NB4 (cell line): ENCODE measurements at regions not wholly inside any gene's neighbourhood (a gene's known extent, or its start where the extent isn't known, plus 50 kb on each side); places are given as distances from the start of the nearest gene placed in this dataset.

Experiments
- DNase-seq: peaks from one replicate; pipeline ENCODE4 v3.0.0; 2010; ENCODE audit warnings: low read depth
- H3K4me3 ChIP-seq: one replicate; pipeline ENCODE4 v1.5.1; 2011; ENCODE audit warnings: mild to moderate bottlenecking, low read depth, low read length, moderate library complexity
- CTCF ChIP-seq: IDR thresholded peaks from one replicate; pipeline ENCODE4 v1.5.1; 2012; ENCODE audit warnings: low read depth, low read length
- MYC ChIP-seq: IDR thresholded peaks from 2 replicates; pipeline ENCODE4 v1.6.1; 2011; ENCODE audit warnings: low read depth, low read length
- POLR2A ChIP-seq: IDR thresholded peaks from 2 replicates; pipeline ENCODE4 v1.6.1; 2011; ENCODE audit warnings: mild to moderate bottlenecking; ENCODE audit not compliant: insufficient read length; ENCODE audit errors: extremely low read depth
- TF ChIP-seq, protein P1 (sequence below): IDR thresholded peaks from 2 replicates; pipeline ENCODE4 v1.6.1; 2011; ENCODE audit warnings: low read depth, low read length

- no peak for DNase-seq
- no peak overlapping the region for H3K4me3 ChIP-seq
- no peak for TF ChIP-seq POLR2A
- TF ChIP-seq CTCF: no peak
- TF ChIP-seq, protein P1, sequence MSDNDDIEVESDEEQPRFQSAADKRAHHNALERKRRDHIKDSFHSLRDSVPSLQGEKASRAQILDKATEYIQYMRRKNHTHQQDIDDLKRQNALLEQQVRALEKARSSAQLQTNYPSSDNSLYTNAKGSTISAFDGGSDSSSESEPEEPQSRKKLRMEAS: no peak
- TF ChIP-seq MYC: no peak
Observed at GRCh38 chr3:16816048-16816780, 68.5 kb upstream of the PLCL2 start.

- no peak for DNase-seq
- H3K4me3 ChIP-seq: no peak overlapping the region
- TF ChIP-seq POLR2A (no peak), MYC (no peak), CTCF (no peak)
- TF ChIP-seq, protein P1: no peak
Observed at GRCh38 chr3:16817197-16817596, 67.6 kb upstream of the PLCL2 start.

DNA sequence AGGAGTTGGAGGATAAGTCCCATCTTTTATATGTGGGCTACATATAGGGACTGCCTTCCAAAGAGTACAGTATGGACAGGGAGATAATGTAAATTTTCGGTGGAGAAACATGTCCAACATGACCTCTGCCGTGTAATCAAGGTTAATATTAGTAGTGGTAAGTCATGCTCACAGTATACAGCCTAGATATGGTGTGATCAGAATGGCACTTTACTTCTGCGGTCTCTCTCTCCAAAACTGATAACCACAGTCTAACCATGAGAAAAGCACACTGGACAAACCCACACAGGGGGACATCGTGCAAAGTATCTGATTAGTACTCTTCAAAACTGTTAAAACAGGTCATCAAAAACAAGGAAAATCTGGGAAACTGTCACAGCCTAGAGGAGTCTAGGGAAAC, 66.6 kb upstream of the PLCL2 start:
- H3K4me3 ChIP-seq: no peak overlapping the region
- no peak for DNase-seq
- TF ChIP-seq, protein P1: no peak
- TF ChIP-seq POLR2A (no peak), MYC (no peak), CTCF (no peak)

DNA sequence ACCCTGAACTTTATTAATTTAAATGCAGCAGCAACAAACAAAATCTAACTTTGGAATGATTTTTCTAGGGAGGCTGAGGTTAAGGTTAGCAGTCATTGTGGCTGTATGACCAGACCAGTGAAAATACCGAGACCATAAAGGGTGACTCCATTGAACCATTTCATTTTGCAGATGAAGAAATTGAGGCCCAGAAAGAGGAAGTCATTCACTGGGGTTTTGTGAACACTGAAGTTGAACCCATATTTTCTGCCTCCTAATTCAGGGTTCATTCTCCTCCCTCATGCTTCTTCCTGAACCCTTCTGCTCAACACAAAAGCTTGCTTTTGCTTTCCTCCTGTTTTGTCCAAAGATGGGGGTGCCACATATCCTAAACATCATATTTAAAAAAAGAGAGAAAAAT, 65.8 kb upstream of the PLCL2 start:
- no peak for DNase-seq
- no peak overlapping the region for H3K4me3 ChIP-seq
- TF ChIP-seq CTCF (no peak), MYC (no peak), POLR2A (no peak)
- TF ChIP-seq, protein P1: no peak

GRCh38 chr3:16820485-16820884, 64.3 kb upstream of the PLCL2 start:
- no peak for DNase-seq
- no peak overlapping the region for H3K4me3 ChIP-seq
- TF ChIP-seq POLR2A (no peak), CTCF (no peak), MYC (no peak)
- TF ChIP-seq, protein P1: no peak
